ENCODE measurements at regions not wholly inside any gene's neighbourhood (a gene's known extent, or its start where the extent isn't known, plus 50 kb on each side); places are given as distances from the start of the nearest gene placed in this dataset.

DNA sequence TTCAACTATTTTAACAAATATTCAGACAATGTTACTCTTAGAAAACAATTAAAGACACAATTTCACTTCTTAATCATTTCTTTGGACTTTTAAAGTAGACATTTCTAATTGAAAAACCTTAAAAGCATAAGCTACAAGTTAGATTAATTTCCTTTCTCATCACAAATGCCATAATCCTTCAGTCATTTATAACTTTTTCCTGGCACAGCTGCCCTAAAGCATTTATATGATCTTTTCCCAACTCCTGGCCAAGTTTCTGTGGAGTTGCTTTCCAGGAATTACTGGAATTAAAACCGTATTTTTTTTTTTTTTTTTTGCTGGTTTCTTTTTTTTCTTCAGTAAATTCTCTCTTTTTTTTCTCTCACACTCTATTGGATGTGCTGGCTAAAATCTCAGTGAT is 615.9 kb downstream of the TBC1D4 start:
- no peak for ATAC-seq
- no peaks in the 10 kb centered on the region for H3K4me1 ChIP-seq (ENCODE audit: control insufficient read depth, insufficient read depth, low read length)
- 0% methylated on average over 1 of the region's 1 CpG for WGBS (ENCODE audit: insufficient coverage, insufficient replicate concordance, low lambda C conversion rate, missing lambda C conversion rate)
- SMC1A ChIA-PET (ENCODE audit: uncharacterized antibody, unreplicated experiment) = interaction anchor here (0.6 kb wide), 2 partner anchors 197 to 1553 kb away, joined by 3 read pairs; no protein-coding TSS in a partner anchor
- POLR2A ChIA-PET = no interaction called here
- intact Hi-C loops (cut with micrococcal nuclease; ENCODE audit: unreplicated experiment) = no loop called here
- RAD21 ChIA-PET (ENCODE audit: unreplicated experiment) = no interaction called here
- no peak overlapping the region for H3K4me3 ChIP-seq
- no peak overlapping the region for H3K27ac ChIP-seq (ENCODE audit: control insufficient read depth, insufficient read depth)
- H3K27me3 ChIP-seq (replicated peaks in 1 of 2; ENCODE audit: control insufficient read depth in 2 of 2, insufficient read depth in 2 of 2, low read length in 1 of 2) = no peaks in the 10 kb centered on the region
- CTCF ChIA-PET = no interaction called here
- no peak for FAIRE-seq
- no peaks in the 10 kb centered on the region for H4K20me1 ChIP-seq (ENCODE audit: control insufficient read depth, insufficient read depth)
- in situ Hi-C loops (cut with MboI) = no loop called here
- no peaks in the 10 kb centered on the region for H3K36me3 ChIP-seq (ENCODE audit: control insufficient read depth in 2 of 2, insufficient read depth in 2 of 2, low read length in 1 of 2)
- BruUV-seq (replicated peaks) = no TSS peak
- no peaks in the 10 kb centered on the region for H3K79me2 ChIP-seq (ENCODE audit: control insufficient read depth, insufficient read depth, low read length)
- H2AFZ ChIP-seq (ENCODE audit: control insufficient read depth, low read depth, low read length) = no peak overlapping the region
- no peak overlapping the region for H3K9ac ChIP-seq (ENCODE audit: control insufficient read depth, insufficient read depth, low read length)
- TF ChIP-seq RAD21 (IDR thresholded peaks at IDR 0.05; ENCODE audit: insufficient read depth, low read depth, low read length) = no peak
- TF ChIP-seq, protein P1, sequence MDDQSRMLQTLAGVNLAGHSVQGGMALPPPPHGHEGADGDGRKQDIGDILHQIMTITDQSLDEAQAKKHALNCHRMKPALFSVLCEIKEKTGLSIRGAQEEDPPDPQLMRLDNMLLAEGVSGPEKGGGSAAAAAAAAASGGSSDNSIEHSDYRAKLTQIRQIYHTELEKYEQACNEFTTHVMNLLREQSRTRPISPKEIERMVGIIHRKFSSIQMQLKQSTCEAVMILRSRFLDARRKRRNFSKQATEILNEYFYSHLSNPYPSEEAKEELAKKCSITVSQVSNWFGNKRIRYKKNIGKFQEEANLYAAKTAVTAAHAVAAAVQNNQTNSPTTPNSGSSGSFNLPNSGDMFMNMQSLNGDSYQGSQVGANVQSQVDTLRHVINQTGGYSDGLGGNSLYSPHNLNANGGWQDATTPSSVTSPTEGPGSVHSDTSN (IDR thresholded peaks at IDR 0.05; ENCODE audit: insufficient replicate concordance, low read depth, low read length) = no peak
- TF ChIP-seq BCL11A (IDR thresholded peaks at IDR 0.05; ENCODE audit: low read depth, low read length) = no peak
- TF ChIP-seq RCOR1 (conservative IDR thresholded peaks at IDR 0.05; ENCODE audit: low read depth, low read length) = no peak
- TF ChIP-seq, protein P2, sequence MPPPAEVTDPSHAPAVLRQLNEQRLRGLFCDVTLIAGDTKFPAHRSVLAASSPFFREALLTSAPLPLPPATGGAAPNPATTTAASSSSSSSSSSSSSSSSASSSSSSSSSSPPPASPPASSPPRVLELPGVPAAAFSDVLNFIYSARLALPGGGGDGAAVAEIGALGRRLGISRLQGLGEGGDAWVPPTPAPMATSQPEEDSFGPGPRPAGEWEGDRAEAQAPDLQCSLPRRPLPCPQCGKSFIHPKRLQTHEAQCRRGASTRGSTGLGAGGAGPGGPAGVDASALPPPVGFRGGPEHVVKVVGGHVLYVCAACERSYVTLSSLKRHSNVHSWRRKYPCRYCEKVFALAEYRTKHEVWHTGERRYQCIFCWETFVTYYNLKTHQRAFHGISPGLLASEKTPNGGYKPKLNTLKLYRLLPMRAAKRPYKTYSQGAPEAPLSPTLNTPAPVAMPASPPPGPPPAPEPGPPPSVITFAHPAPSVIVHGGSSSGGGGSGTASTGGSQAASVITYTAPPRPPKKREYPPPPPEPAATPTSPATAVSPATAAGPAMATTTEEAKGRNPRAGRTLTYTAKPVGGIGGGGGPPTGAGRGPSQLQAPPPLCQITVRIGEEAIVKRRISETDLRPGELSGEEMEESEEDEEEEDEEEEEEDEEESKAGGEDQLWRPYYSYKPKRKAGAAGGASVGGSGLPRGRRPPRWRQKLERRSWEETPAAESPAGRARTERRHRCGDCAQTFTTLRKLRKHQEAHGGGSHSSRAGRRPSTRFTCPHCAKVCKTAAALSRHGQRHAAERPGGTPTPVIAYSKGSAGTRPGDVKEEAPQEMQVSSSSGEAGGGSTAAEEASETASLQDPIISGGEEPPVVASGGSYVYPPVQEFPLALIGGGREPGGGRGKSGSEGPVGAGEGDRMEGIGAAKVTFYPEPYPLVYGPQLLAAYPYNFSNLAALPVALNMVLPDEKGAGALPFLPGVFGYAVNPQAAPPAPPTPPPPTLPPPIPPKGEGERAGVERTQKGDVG (CRISPR knock-in tag; IDR thresholded peaks at IDR 0.05) = no peak
- TF ChIP-seq CBFB (IDR thresholded peaks at IDR 0.05; ENCODE audit: low read depth) = no peak
- TF ChIP-seq, protein P3, sequence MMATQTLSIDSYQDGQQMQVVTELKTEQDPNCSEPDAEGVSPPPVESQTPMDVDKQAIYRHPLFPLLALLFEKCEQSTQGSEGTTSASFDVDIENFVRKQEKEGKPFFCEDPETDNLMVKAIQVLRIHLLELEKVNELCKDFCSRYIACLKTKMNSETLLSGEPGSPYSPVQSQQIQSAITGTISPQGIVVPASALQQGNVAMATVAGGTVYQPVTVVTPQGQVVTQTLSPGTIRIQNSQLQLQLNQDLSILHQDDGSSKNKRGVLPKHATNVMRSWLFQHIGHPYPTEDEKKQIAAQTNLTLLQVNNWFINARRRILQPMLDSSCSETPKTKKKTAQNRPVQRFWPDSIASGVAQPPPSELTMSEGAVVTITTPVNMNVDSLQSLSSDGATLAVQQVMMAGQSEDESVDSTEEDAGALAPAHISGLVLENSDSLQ (IDR thresholded peaks at IDR 0.05) = no peak
- no peak overlapping the region for H3K4me2 ChIP-seq (ENCODE audit: control insufficient read depth, insufficient read depth)
- DNase-seq (ENCODE audit: low read depth, low spot score) = no peak
- H3K9me3 ChIP-seq (replicated peaks; ENCODE audit: control insufficient read depth, insufficient read depth, low read length) = no peaks in the 10 kb centered on the region
